ENCODE measurements at regions not wholly inside any gene's neighbourhood (a gene's known extent, or its start where the extent isn't known, plus 50 kb on each side); places are given as distances from the start of the nearest gene placed in this dataset.
"Not testable (repeated sequence)": the region's sequence is repeated elsewhere in the genome, so short reads cannot be mapped to it uniquely, and the experiment has no call there.

DNA sequence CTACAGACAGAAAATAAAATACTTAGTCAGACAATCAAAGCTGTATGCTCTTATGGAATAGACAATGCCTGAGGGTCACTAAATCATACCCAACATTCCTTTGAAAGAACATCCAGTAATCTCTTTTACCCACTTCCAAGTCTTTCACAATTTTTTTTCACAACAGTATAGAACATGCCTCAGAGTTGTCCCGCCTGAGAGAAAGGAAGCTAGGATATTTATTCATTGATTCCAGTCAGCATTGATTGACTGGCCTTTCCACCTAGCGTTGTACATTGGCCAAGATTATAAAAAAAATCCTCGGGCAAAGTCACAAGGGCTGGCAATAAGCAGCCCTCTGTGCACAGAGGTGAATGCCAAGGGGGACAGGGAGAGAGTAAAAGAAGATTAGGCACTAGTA is 318.1 kb upstream of the PIK3R1 start:
- H3K27ac ChIP-seq (replicated peaks; ENCODE audit: low read length): no peak overlapping the region
- no peak overlapping the region for H2AFZ ChIP-seq (ENCODE audit: low read length)
- DNase-seq (ENCODE audit: low spot score): no peak
- H2AK5ac ChIP-seq (ENCODE audit: low read depth, low read length): no peak overlapping the region
- H3K9me3 ChIP-seq (replicated peaks in 1 of 2; ENCODE audit: control insufficient read depth in 2 of 2, insufficient read depth in 1 of 2, low read depth in 1 of 2, low read length in 2 of 2): peaks cover 0 to 2% of the 10 kb centered on the region in 2 donors
- no peak overlapping the region for H3K18ac ChIP-seq (ENCODE audit: low read length)
- peaks cover 0 to 2% of the 10 kb centered on the region in 2 donors for H3K4me1 ChIP-seq (ENCODE audit: control insufficient read depth in 2 of 2, insufficient read depth in 1 of 2, low read depth in 1 of 2, low read length in 2 of 2)
- H3K23ac ChIP-seq (ENCODE audit: low read depth, low read length, poor library complexity): no peak overlapping the region
- H2BK5ac ChIP-seq (ENCODE audit: low read length): no peak overlapping the region
- no peak overlapping the region for H3K9ac ChIP-seq (ENCODE audit: low read depth, low read length, poor library complexity)
- no peak overlapping the region for H3K4me3 ChIP-seq (ENCODE audit: low read length in 2 of 2)
- no peak overlapping the region for H4K91ac ChIP-seq (ENCODE audit: low read depth, low read length, poor library complexity)
- H3K4ac ChIP-seq (ENCODE audit: low read length): no peak overlapping the region
- no peaks in the 10 kb centered on the region for H3K36me3 ChIP-seq (replicated peaks in 1 of 2; ENCODE audit: control insufficient read depth in 2 of 2, insufficient read depth in 2 of 2, low read length in 2 of 2)
- no peaks in the 10 kb centered on the region for H3K79me1 ChIP-seq (ENCODE audit: low read depth, low read length)
- no peak overlapping the region for H3K4me2 ChIP-seq (ENCODE audit: insufficient read depth, low read length, poor library complexity, severe bottlenecking)
- no peaks in the 10 kb centered on the region for H3K27me3 ChIP-seq (ENCODE audit: control insufficient read depth in 3 of 3, insufficient read depth in 3 of 3, low read depth in 1 of 3, low read length in 3 of 3)
- no peak overlapping the region for H2BK12ac ChIP-seq (ENCODE audit: low read length)
- H2BK15ac ChIP-seq (ENCODE audit: low read length): no peak overlapping the region
- no CpG with 5 or more reads among the region's 3 CpGs for WGBS, 2 donors (ENCODE audit: extremely low coverage in 2 of 2, insufficient read length in 2 of 2, insufficient replicate concordance in 1 of 2)
- H2BK120ac ChIP-seq (ENCODE audit: low read depth, low read length): no peak overlapping the region
- H3K14ac ChIP-seq (ENCODE audit: low read length): no peak overlapping the region
- H4K8ac ChIP-seq (ENCODE audit: low read depth, low read length): no peak overlapping the region

DNA sequence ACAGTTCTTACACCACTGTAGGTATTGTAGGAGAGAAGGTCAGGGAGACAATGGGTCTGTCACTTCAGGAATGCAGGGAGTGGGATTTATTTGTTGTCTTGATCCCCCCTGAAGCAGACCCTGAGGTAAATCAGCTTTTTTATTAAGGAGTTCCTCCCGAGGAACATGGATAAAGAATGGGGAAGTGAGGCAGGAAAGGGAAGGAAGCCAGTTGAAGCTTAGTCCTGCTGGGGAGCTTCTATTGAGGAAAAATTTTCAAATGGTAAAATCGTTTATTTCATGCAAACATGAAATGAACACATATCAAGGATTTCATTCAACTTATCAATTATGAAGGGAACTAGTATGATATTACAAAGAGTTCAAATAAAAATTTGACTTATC is 318.6 kb upstream of the PIK3R1 start:
- H3K27me3 ChIP-seq (ENCODE audit: control insufficient read depth in 3 of 3, insufficient read depth in 3 of 3, low read depth in 1 of 3, low read length in 3 of 3): no peaks in the 10 kb centered on the region
- H3K9me3 ChIP-seq (replicated peaks in 1 of 2; ENCODE audit: control insufficient read depth in 2 of 2, insufficient read depth in 1 of 2, low read depth in 1 of 2, low read length in 2 of 2): peaks cover 0 to 2% of the 10 kb centered on the region in 2 donors
- H4K91ac ChIP-seq (ENCODE audit: low read depth, low read length, poor library complexity): no peak overlapping the region
- H3K27ac ChIP-seq (replicated peaks; ENCODE audit: low read length): no peak overlapping the region
- no peak overlapping the region for H4K8ac ChIP-seq (ENCODE audit: low read depth, low read length)
- no peak for DNase-seq (ENCODE audit: low spot score)
- no peak overlapping the region for H3K18ac ChIP-seq (ENCODE audit: low read length)
- H3K36me3 ChIP-seq (replicated peaks in 1 of 2; ENCODE audit: control insufficient read depth in 2 of 2, insufficient read depth in 2 of 2, low read length in 2 of 2): no peaks in the 10 kb centered on the region
- no peak overlapping the region for H3K23ac ChIP-seq (ENCODE audit: low read depth, low read length, poor library complexity)
- H2AFZ ChIP-seq (ENCODE audit: low read length): no peak overlapping the region
- no peak overlapping the region for H3K4me3 ChIP-seq (ENCODE audit: low read length in 2 of 2)
- H2BK5ac ChIP-seq (ENCODE audit: low read length): no peak overlapping the region
- no peak overlapping the region for H2BK15ac ChIP-seq (ENCODE audit: low read length)
- no CpG with 5 or more reads among the region's 2 CpGs for WGBS, 2 donors (ENCODE audit: extremely low coverage in 2 of 2, insufficient read length in 2 of 2, insufficient replicate concordance in 1 of 2)
- no peak overlapping the region for H2BK120ac ChIP-seq (ENCODE audit: low read depth, low read length)
- no peak overlapping the region for H3K4me2 ChIP-seq (ENCODE audit: insufficient read depth, low read length, poor library complexity, severe bottlenecking)
- no peak overlapping the region for H3K14ac ChIP-seq (ENCODE audit: low read length)
- no peak overlapping the region for H2AK5ac ChIP-seq (ENCODE audit: low read depth, low read length)
- no peaks in the 10 kb centered on the region for H3K79me1 ChIP-seq (ENCODE audit: low read depth, low read length)
- no peak overlapping the region for H2BK12ac ChIP-seq (ENCODE audit: low read length)
- H3K4ac ChIP-seq (ENCODE audit: low read length): no peak overlapping the region
- no peak overlapping the region for H3K9ac ChIP-seq (ENCODE audit: low read depth, low read length, poor library complexity)
- H3K4me1 ChIP-seq (ENCODE audit: control insufficient read depth in 2 of 2, insufficient read depth in 1 of 2, low read depth in 1 of 2, low read length in 2 of 2): peaks cover 0 to 2% of the 10 kb centered on the region in 2 donors

DNA sequence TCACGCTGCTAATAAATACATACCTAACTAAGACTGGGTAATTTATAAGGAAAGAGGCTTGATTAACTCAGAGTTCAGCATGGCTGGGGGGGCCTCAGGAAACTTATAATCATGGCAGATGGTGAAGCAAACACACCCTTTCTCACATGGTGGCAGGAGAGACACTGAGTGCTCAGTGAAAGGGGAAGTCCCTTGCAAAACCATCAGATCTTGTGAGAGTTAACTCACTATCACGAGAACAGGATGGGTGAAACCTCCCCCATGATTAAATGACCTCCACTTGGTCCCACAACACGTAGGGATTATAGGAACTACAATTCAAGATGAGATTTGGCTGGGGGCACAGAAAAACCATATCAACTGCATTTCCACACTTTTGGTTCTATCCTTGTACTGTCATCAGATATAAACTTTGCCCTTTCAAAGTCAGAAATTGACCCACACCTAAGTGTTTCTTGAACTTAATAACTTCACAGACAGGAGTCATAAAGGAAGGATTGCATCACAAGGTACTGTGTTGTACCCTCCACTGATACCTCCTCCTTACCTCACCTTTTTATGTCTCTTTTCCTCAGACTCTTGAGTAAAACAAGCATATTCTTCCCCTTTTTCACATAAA is 319.1 kb upstream of the PIK3R1 start:
- H2AK5ac ChIP-seq (ENCODE audit: low read depth, low read length): no peak overlapping the region
- no peak overlapping the region for H3K4me3 ChIP-seq (ENCODE audit: low read length in 2 of 2)
- H2BK5ac ChIP-seq (ENCODE audit: low read length): no peak overlapping the region
- H3K27ac ChIP-seq (replicated peaks; ENCODE audit: low read length): no peak overlapping the region
- no CpG with 5 or more reads among the region's 3 CpGs for WGBS, 2 donors (ENCODE audit: extremely low coverage in 2 of 2, insufficient read length in 2 of 2, insufficient replicate concordance in 1 of 2)
- no peak overlapping the region for H3K4me2 ChIP-seq (ENCODE audit: insufficient read depth, low read length, poor library complexity, severe bottlenecking)
- H3K18ac ChIP-seq (ENCODE audit: low read length): no peak overlapping the region
- no peak overlapping the region for H2BK15ac ChIP-seq (ENCODE audit: low read length)
- H3K9me3 ChIP-seq (replicated peaks in 1 of 2; ENCODE audit: control insufficient read depth in 2 of 2, insufficient read depth in 1 of 2, low read depth in 1 of 2, low read length in 2 of 2): peaks cover 0 to 2% of the 10 kb centered on the region in 2 donors
- DNase-seq (ENCODE audit: low spot score): no peak
- no peak overlapping the region for H2BK120ac ChIP-seq (ENCODE audit: low read depth, low read length)
- peaks cover 0 to 2% of the 10 kb centered on the region in 2 donors for H3K4me1 ChIP-seq (ENCODE audit: control insufficient read depth in 2 of 2, insufficient read depth in 1 of 2, low read depth in 1 of 2, low read length in 2 of 2)
- no peak overlapping the region for H4K8ac ChIP-seq (ENCODE audit: low read depth, low read length)
- no peak overlapping the region for H3K23ac ChIP-seq (ENCODE audit: low read depth, low read length, poor library complexity)
- H4K91ac ChIP-seq (ENCODE audit: low read depth, low read length, poor library complexity): no peak overlapping the region
- no peaks in the 10 kb centered on the region for H3K36me3 ChIP-seq (replicated peaks in 1 of 2; ENCODE audit: control insufficient read depth in 2 of 2, insufficient read depth in 2 of 2, low read length in 2 of 2)
- H3K9ac ChIP-seq (ENCODE audit: low read depth, low read length, poor library complexity): no peak overlapping the region
- H3K27me3 ChIP-seq (ENCODE audit: control insufficient read depth in 3 of 3, insufficient read depth in 3 of 3, low read depth in 1 of 3, low read length in 3 of 3): no peaks in the 10 kb centered on the region
- no peaks in the 10 kb centered on the region for H3K79me1 ChIP-seq (ENCODE audit: low read depth, low read length)
- H2AFZ ChIP-seq (ENCODE audit: low read length): no peak overlapping the region
- H3K4ac ChIP-seq (ENCODE audit: low read length): no peak overlapping the region
- no peak overlapping the region for H3K14ac ChIP-seq (ENCODE audit: low read length)
- no peak overlapping the region for H2BK12ac ChIP-seq (ENCODE audit: low read length)

DNA sequence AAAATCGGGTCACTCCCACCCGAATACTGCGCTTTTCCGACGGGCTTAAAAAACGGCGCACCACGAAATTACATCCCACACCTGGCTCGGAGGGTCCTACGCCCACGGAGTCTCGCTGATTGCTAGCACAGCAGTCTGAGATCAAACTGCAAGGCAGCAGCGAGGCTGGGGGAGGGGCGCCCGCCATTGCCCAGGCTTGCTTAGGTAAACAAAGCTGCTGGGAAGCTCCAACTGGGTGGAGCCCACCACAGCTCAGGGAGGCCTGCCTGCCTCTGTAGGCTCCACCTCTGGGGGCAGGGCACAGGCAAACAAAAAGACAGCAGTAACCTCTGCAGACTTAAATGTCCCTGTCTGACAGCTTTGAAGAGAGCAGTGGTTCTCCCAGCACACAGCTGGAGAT is 325.7 kb upstream of the PIK3R1 start:
- not testable (repeated sequence) for H3K18ac ChIP-seq (ENCODE audit: low read length); H3K9me3 ChIP-seq (replicated peaks in 1 of 2; ENCODE audit: control insufficient read depth in 2 of 2, insufficient read depth in 1 of 2, low read depth in 1 of 2, low read length in 2 of 2); H3K14ac ChIP-seq (ENCODE audit: low read length); H3K27me3 ChIP-seq (ENCODE audit: control insufficient read depth in 3 of 3, insufficient read depth in 3 of 3, low read depth in 1 of 3, low read length in 3 of 3); H3K4me2 ChIP-seq (ENCODE audit: insufficient read depth, low read length, poor library complexity, severe bottlenecking); H3K9ac ChIP-seq (ENCODE audit: low read depth, low read length, poor library complexity); H3K4ac ChIP-seq (ENCODE audit: low read length); H2BK5ac ChIP-seq (ENCODE audit: low read length); H2BK120ac ChIP-seq (ENCODE audit: low read depth, low read length); H2BK12ac ChIP-seq (ENCODE audit: low read length); H3K36me3 ChIP-seq (replicated peaks in 1 of 2; ENCODE audit: control insufficient read depth in 2 of 2, insufficient read depth in 2 of 2, low read length in 2 of 2); H3K4me1 ChIP-seq (ENCODE audit: control insufficient read depth in 2 of 2, insufficient read depth in 1 of 2, low read depth in 1 of 2, low read length in 2 of 2); H4K8ac ChIP-seq (ENCODE audit: low read depth, low read length); DNase-seq (ENCODE audit: low spot score); H2BK15ac ChIP-seq (ENCODE audit: low read length); H3K4me3 ChIP-seq (ENCODE audit: low read length in 2 of 2); H2AK5ac ChIP-seq (ENCODE audit: low read depth, low read length); H2AFZ ChIP-seq (ENCODE audit: low read length); H4K91ac ChIP-seq (ENCODE audit: low read depth, low read length, poor library complexity); H3K27ac ChIP-seq (replicated peaks; ENCODE audit: low read length); H3K23ac ChIP-seq (ENCODE audit: low read depth, low read length, poor library complexity); H3K79me1 ChIP-seq (ENCODE audit: low read depth, low read length)
- WGBS, 2 donors (ENCODE audit: extremely low coverage in 2 of 2, insufficient read length in 2 of 2, insufficient replicate concordance in 1 of 2): no CpG with 5 or more reads among the region's 15 CpGs
